Tongue (tissue), 1 donor: ENCODE measurements at regions not wholly inside any gene's neighbourhood (a gene's known extent, or its start where the extent isn't known, plus 50 kb on each side); places are given as distances from the start of the nearest gene placed in this dataset.
A peak's percentile ranks its signal among the peaks of the same experiment; 100 is the strongest.

Source experiments
- DNase-seq: peaks from one replicate; pipeline ENCODE4 v3.0.0-alpha.2; 2015

DNA sequence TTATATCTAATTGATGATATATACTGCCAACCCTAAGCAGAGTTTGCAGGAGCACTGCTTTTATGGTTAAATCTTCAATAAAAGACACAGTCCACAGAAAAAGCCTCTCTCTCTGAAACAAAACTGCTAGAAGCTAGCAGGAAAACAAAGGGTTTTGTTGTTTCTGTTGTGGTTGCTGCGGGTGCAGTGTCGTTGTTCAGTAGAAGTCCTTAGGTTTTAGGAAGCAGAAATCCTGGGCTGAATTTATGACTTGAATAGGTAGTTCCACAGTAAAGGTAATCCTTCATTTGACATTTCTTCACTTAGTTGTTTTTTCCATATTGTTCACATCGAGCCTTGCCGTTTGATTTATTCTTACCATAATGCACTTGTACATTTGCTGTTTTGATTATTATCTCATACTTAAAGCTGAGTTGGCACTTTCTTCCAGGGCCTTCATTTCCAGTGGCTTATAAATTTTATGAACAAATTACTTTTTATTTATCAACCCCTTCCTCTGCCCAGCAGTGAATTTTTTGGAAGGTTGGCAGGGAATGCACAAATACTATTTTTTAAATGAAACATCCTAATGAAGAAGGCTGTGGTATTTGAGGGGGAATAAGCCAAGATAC is 209.6 kb upstream of the SLC30A5 start:
- DNase-seq = no peak

DNA sequence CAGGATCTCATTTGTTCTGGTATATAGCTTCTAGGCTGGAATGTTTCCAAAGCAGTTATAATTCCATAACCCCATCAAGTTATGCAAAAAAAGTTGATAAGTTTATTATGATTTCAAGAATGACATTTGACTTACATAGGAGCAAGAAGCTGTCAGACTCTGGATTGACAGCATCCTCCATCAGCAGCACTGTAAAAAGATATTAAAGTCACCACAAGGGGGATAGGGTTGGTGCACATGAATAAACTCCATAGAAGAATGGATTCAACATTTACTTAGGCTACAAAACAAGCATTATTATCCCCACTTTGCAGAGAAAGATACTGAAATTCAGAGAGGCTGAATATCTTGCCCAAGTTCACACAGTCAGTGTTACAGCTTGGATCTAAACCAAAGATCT is 208.9 kb upstream of the SLC30A5 start:
- no peak for DNase-seq

GRCh38 chr5:68886814-68887213 is 207.0 kb upstream of the SLC30A5 start:
- DNase-seq = no peak

DNA sequence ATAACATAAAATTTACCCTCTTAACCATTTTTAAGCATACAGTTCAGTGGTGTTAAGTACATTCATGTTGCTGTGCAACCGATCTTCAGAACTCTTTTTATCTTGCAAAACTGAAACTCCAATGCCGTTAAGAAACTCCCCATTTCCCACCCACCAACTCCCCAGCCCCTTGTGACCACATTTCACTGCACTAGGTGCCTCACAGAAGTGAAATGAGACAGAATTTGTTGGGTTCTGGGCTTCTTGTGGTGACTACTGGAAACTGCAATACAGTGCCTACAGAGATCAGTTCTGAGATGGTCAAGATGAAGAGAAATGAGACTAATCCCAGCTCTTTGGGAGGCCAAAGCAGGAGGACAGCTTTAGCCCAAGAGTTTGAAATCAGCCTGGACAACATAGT is 202.1 kb upstream of the SLC30A5 start:
- no peak for DNase-seq

DNA sequence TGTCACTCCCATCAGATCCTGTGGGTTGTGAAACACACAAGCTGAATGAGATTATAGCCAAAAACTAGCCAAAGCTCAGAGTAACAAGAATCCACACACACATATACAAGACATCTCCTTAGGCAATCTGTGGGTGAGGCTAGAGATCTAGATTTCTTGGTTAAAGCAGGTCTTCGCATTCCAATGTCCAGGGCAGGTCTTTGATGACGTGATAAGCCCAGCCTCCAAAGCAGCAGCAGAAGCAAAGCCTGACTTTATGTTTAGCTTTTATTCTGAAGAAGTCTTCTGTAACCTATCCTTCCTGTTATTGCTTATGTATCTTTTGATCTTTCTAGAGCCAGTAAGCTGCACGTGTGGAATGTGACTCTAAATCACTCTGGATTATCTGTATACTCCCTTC is 199.1 kb upstream of the SLC30A5 start:
- no peak for DNase-seq

DNA sequence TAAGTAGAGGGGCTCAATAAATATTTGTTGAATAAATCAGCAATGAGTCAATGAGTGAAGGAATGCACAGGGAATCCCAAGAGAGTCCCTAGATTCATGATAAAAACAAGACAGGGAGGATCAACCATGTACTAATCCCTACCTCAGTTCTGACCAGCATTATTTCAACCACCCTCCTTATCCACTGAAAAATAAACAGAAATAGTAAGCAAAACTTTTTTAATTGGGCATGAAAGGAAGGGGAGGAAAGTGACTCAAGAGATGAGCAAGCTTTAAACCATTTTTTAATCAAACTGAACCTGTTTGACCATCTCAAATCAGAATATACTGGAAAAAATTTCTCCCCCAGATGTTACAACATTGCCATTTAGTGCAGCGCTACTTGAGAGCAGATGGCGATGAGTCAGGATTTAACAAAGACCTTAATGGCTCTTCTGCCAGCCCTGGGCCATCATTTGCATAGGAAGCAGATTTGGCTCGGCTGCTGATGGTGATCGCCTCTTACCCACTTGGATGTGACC is 194.8 kb upstream of the SLC30A5 start:
- DNase-seq = no peak

DNA sequence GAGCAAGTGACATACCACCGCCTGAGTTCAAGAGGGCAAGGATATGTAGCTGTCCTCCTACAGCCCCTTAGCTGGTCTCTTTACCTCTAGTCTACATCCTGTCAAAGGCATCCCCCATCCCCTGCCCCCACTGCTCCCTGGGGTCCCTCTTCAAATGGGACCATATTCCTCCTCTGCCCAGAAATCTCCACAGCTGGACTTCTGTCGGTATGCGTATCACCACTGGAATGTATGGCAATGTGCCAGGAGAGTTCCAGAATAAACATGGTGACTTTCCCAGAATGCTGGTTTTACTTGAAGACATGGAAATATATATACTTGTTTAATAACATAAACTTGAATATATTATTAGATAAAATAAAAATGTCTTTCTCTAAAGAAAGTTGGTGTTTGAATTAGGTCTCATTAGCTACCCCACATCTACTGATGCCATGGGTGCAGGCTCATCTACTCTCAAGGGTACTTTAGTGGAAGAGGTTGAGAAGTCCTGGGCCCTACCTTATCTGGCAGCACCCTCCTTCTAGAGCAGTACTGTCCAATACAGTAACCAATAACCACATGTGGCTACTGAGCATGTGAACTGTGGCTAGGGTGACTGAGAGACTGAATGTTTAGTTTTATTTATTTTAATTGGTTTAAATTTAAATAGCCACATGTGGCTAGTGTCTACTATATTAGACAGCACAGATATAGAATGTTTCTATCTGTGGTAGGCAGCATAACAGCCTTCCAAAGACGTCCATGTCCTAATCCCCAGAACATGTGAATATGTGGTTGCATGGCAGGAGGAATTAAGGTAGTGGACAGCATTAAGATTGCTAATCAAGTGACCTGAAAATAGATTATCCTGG is 181.7 kb upstream of the SLC30A5 start:
- peak; percentile 47 for DNase-seq

- no peak for DNase-seq
Observed at GRCh38 chr5:68915079-68915478, 178.7 kb upstream of the SLC30A5 start.

DNA sequence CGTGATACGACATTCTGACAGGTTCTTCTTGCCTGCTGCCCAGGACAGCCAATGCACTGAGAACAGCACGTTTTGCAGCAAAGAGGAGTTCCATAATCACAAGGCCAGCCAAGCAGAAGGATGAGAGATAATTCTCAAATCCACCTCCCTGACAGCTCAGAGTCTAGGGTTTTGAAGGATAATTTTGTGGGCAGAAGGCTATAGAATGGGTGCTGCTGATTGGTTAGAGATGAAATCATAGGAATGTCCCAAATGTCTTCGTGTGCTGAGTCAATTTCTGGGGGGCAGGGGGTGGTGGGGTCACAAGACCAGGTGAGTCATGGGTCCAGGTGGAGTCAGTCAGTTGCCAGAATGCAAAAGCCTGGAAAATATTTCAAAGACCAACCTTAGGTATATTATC is 175.5 kb upstream of the SLC30A5 start:
- DNase-seq = no peak

DNA sequence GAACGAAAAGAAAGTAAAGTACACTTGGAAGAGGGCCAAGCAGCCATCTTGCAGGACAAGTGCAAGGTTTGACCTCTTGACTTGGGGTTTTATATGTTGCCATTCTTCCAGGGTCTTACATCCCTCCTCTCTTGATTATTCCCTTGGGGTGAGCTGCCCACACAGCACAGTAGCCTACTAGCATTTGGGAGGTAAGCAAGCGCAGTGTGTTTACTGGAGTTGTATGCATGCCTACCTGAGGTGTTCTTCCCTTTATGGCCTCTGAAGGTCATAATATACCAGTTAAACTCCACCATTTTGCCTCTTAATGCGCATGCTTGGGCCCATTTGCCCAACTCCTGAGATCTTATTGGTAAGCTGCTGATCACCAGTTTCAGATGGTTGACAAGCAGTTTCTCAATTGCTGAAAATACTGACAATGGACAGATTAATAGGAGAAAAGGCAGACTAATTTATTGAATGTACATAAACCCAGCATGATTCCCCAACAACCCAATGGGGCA is 173.8 kb upstream of the SLC30A5 start:
- no peak for DNase-seq

DNA sequence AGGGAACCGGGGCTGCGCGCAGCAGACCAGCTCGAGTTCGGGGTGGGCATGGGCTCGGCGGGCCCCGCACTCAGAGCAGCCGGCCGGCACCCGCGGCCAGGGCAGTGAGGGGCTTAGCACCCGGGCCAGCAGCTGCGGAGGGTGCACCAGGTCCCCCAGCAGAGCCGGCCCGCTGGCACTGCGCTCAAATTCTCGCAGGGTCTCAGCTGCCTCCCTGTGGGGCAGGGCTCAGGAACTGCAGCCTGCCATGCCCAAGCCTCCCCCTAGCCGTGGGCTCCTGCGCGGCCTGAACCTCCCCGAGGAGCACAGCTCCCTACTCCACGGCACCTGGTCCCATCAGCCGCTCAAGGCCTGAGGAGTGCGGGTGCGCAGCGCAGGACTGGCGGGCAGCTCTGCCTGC is 172.9 kb upstream of the SLC30A5 start:
- DNase-seq = no peak

DNA sequence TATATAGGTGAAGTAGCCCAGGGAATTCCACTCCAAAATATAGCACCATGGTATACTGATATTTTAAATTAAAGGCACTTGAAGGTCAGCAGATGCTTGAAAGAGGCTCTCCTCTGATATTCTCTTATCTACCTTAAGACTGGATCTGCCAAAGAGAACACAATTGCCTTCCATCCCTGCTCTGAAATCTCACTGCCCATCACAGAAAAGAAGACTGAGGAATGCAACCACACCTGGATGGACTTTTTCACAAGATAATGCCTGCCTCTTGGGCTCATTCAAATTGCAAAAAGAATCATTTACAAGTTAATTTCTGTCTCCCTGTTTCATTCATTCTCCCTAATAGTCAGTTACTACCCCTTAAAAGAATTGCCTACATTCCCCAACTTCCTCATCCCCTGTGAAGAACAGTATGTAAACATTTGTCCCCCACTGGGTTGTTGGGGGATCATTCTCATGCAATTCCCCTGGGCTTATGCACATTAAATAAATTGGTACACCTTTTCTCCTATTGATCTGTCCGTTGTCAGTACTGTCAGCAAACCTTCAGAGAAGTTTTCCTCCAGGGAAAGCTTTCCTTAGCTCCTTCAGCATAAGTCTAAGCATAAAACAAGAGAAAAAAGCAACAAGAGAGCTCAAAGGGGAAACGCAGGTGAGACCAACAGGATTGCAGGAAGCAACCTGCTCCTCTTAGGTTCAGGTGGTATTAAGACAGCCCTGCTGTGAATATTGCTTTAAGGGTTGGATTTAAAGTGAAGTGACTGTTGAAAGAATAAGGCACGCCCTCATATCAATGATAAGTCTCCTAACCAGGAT is 171.4 kb upstream of the SLC30A5 start:
- DNase-seq = no peak

DNA sequence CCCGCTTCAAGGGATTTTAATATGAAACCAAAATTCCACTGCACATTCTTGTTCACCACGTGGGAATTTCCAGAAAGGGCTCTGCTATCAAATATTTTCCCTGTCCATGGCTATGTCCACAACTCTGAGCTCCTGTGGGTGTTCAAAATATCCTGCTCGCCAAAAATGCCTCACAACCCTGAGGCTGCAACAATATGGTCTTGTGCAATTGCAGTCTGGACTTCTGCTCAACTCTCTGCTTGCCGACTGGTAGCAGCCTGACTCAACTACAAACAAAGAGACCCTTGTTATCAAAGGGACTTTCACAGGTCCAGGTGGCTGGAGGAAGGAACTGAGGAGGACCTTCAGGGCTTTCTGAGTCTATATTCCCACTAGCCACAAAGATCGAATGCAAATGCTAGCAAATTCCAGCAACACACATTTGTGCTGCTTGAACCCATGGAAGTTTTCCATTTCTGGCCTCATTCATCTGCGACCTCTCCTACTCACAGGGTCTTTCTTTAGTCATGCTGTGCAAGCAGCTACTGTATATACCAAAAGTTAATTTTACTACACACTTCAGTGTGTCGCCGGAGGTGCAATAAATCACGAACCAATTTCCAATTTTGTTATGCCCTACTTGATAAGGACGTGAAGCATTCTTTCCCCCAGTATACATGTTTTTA is 169.2 kb upstream of the SLC30A5 start:
- DNase-seq = peak; percentile 20

DNA sequence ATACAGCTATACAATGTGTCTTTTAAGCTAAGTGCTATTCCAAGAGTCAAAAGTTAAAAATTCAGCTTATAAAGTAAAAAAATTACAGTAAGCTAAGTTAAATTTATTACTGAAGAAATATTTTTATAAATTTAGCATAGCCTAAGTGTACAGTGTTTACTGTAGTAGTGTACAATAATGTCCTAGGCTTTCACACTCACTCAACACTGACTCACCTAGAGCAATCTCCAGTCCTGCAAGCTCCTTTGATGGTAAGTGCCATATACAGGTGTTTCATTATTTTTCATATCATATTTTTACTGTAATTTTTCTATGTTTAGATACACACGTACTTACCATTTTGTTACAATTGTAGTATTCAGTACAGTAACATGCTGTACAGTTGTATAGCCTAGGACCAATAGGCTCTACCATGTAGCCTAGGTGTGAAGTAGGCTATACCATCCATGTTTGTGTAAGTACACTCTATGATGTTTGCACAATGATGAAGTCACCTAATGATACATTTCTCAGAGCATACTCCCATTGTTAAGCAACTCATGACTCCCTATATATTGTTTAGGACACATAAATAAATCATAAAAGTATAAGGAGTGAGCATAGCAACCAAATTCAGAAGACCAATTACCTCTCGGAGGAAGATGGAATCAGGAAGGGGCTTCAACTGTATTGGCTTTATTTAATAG is 165.1 kb upstream of the SLC30A5 start:
- DNase-seq = no peak

DNA sequence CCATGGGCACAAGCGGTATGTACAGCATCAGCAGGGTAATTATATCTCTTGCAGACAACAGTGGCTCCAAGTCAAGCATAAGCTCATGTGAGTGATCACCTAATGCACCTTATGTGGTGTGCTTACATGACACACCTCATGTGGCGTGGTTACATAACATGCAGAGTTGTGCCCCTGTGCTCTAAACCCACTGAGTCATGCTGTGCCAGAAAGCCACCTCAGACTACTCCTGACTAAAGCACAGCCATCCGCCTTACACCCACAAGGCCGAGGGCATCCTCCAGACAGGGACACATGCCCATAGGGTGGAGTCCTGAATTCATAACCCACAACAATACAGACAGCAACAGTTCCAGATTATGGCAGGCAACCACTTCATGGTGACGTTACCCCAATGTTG is 163.7 kb upstream of the SLC30A5 start:
- no peak for DNase-seq

GRCh38 chr5:68932830-68933434 is 160.9 kb upstream of the SLC30A5 start:
- DNase-seq = no peak

DNA sequence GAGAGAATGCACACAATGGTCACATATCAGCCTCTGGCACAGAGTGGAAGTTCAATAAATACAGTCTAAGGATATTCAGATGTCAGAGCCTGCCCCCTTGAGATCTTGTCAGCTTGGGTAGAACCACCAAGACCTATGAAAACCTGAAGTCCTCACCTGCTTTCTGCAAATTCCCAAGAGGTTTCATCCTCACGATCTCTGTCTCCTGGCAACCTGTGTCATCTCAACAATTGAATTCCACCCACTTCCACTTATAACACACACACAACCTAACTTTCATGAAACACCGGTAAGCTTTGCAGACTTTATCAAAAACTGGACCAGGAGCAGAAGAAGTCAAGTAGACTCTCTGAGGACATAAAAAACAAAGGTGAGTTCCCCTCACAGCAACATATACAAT is 151.6 kb upstream of the SLC30A5 start:
- DNase-seq = no peak

- no peak for DNase-seq
Observed at GRCh38 chr5:68946728-68947127, 147.1 kb upstream of the SLC30A5 start.

GRCh38 chr5:68947986-68948385 is 145.8 kb upstream of the SLC30A5 start:
- DNase-seq = no peak

- DNase-seq = no peak
Observed at GRCh38 chr5:68949256-68949655, 144.6 kb upstream of the SLC30A5 start.

- no peak for DNase-seq
Observed at GRCh38 chr5:68949711-68950110, 144.1 kb upstream of the SLC30A5 start.
